Stimulated activated CD4-positive, alpha-beta T cell treated with anti-CD3 and anti-CD28 coated beads, Interleukin-15, amount 100 ng/mL, for 48 hours (primary cell): ENCODE measurements at regions not wholly inside any gene's neighbourhood (a gene's known extent, or its start where the extent isn't known, plus 50 kb on each side); places are given as distances from the start of the nearest gene placed in this dataset.

Experiments
- DNase-seq, 2 donors: peaks; one replicate each; pipeline ENCODE4 v3.0.0-alpha.2; 2020; ENCODE audit warnings: low read depth in 2 of 2

GRCh38 chr20:12653642-12654041 is 355.1 kb upstream of the SPTLC3 start:
- DNase-seq = no peak

- no peak for DNase-seq
These were observed 348.8 kb upstream of the SPTLC3 start for GRCh38 chr20:12659942-12660341.

GRCh38 chr20:12660918-12661317 is 347.9 kb upstream of the SPTLC3 start:
- no peak for DNase-seq

- no peak for DNase-seq
These were observed 338.5 kb upstream of the SPTLC3 start for GRCh38 chr20:12670301-12670700.

GRCh38 chr20:12673352-12673751 is 335.4 kb upstream of the SPTLC3 start:
- no peak for DNase-seq

- DNase-seq = no peak
These were observed 330.8 kb upstream of the SPTLC3 start for GRCh38 chr20:12677925-12678324.

- DNase-seq = no peak
These were observed 329.3 kb upstream of the SPTLC3 start for GRCh38 chr20:12679447-12679846.

GRCh38 chr20:12682613-12683012 is 326.2 kb upstream of the SPTLC3 start:
- no peak for DNase-seq

- DNase-seq = no peak
These were observed 321.3 kb upstream of the SPTLC3 start for GRCh38 chr20:12687476-12687875.

GRCh38 chr20:12695937-12696336 is 312.8 kb upstream of the SPTLC3 start:
- no peak for DNase-seq

- DNase-seq = no peak
These were observed 310.0 kb upstream of the SPTLC3 start for GRCh38 chr20:12698817-12699216.

- DNase-seq = no peak
These were observed 309.2 kb upstream of the SPTLC3 start for GRCh38 chr20:12699374-12700228.

GRCh38 chr20:12700701-12701100 is 308.1 kb upstream of the SPTLC3 start:
- DNase-seq = no peak

GRCh38 chr20:12702312-12702711 is 306.5 kb upstream of the SPTLC3 start:
- DNase-seq = no peak

GRCh38 chr20:12715371-12715770 is 293.4 kb upstream of the SPTLC3 start:
- DNase-seq = no peak

- DNase-seq = no peak
These were observed 292.6 kb upstream of the SPTLC3 start for GRCh38 chr20:12715991-12716680.

- DNase-seq = no peak
These were observed 291.7 kb upstream of the SPTLC3 start for GRCh38 chr20:12717061-12717460.

GRCh38 chr20:12718619-12719018 is 290.2 kb upstream of the SPTLC3 start:
- no peak for DNase-seq

GRCh38 chr20:12721636-12722035 is 287.1 kb upstream of the SPTLC3 start:
- DNase-seq = no peak

- no peak for DNase-seq
These were observed 286.7 kb upstream of the SPTLC3 start for GRCh38 chr20:12722091-12722490.

- DNase-seq = no peak
These were observed 285.0 kb upstream of the SPTLC3 start for GRCh38 chr20:12723811-12724210.

- no peak for DNase-seq
These were observed 280.0 kb upstream of the SPTLC3 start for GRCh38 chr20:12728782-12729181.

GRCh38 chr20:12729326-12729725 is 279.4 kb upstream of the SPTLC3 start:
- no peak for DNase-seq
